SK-N-SH (cell line): ENCODE measurements at regions not wholly inside any gene's neighbourhood (a gene's known extent, or its start where the extent isn't known, plus 50 kb on each side); places are given as distances from the start of the nearest gene placed in this dataset.

ENCODE experiments used
- CHD2 ChIP-seq: fragments of 150-350 bp; IDR thresholded peaks from 2 replicates; pipeline ENCODE4 v1.6.1; 2018; ENCODE audit warnings: low read length; ENCODE audit not compliant: partially characterized antibody
- CTCF ChIP-seq: fragments of 200-600 bp; sonication (generic); IDR thresholded peaks from 2 replicates; pipeline ENCODE4 v1.6.1; 2017; ENCODE audit warnings: antibody characterized with exemption, mild to moderate bottlenecking, moderate library complexity
- EP300 ChIP-seq, 2 experiments: IDR thresholded peaks; 2 replicates each; pipeline versions ENCODE4 v1.4.0 to v1.6.1; 2012; ENCODE audit warnings: borderline replicate concordance in 1 of 2, low read depth in 1 of 2, low read length in 1 of 2
- EZH2phosphoT487 ChIP-seq: fragments of 200-600 bp; sonication (generic); IDR thresholded peaks from 2 replicates; pipeline ENCODE4 v1.6.1; 2017; ENCODE audit warnings: low read depth, mixed run types, mild to moderate bottlenecking, antibody characterized with exemption, moderate library complexity, borderline replicate concordance
- JUND ChIP-seq: IDR thresholded peaks from 2 replicates; pipeline ENCODE4 v1.4.0; 2012
- POLR2AphosphoS5 ChIP-seq: IDR thresholded peaks from 2 replicates; pipeline ENCODE4 v1.6.1; 2012; ENCODE audit warnings: low read depth, low read length
- RAD21 ChIP-seq: IDR thresholded peaks from 2 replicates; pipeline ENCODE4 v1.6.1; 2012; ENCODE audit warnings: mild to moderate bottlenecking, low read length
- RFX5 ChIP-seq: IDR thresholded peaks from 2 replicates; pipeline ENCODE4 v1.6.1; 2012; ENCODE audit warnings: mild to moderate bottlenecking, improper control_type of control experiment, low read length
- SIN3A ChIP-seq: IDR thresholded peaks from 2 replicates; pipeline ENCODE4 v1.6.1; 2012; ENCODE audit warnings: low read depth, mild to moderate bottlenecking, low read length, moderate library complexity, borderline replicate concordance
- TCF12 ChIP-seq: IDR thresholded peaks from 2 replicates; pipeline ENCODE4 v1.4.0; 2012
- USF2 ChIP-seq: fragments of 150-350 bp; IDR thresholded peaks from 2 replicates; pipeline ENCODE4 v1.6.1; 2017; ENCODE audit warnings: antibody characterized with exemption, low read length, low read depth, borderline replicate concordance
- YY1 ChIP-seq: IDR thresholded peaks from 2 replicates; pipeline ENCODE4 v1.4.0; 2012; ENCODE audit warnings: low read depth, mild to moderate bottlenecking
- TF ChIP-seq, protein P1 (sequence below): fragments of 150-350 bp; IDR thresholded peaks from 2 replicates; pipeline ENCODE4 v1.6.1; 2016; ENCODE audit warnings: mild to moderate bottlenecking, low read depth, low read length

GRCh38 chr20:19961293-19961692 is 55.9 kb upstream of the NAA20 start:
- no peak for TF ChIP-seq CTCF
- no peak for TF ChIP-seq POLR2AphosphoS5
- no peak for TF ChIP-seq EZH2phosphoT487
- TF ChIP-seq RAD21: no peak
- TF ChIP-seq, protein P1, sequence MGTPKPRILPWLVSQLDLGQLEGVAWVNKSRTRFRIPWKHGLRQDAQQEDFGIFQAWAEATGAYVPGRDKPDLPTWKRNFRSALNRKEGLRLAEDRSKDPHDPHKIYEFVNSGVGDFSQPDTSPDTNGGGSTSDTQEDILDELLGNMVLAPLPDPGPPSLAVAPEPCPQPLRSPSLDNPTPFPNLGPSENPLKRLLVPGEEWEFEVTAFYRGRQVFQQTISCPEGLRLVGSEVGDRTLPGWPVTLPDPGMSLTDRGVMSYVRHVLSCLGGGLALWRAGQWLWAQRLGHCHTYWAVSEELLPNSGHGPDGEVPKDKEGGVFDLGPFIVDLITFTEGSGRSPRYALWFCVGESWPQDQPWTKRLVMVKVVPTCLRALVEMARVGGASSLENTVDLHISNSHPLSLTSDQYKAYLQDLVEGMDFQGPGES: no peak
- TF ChIP-seq SIN3A: no peak
- no peak for TF ChIP-seq TCF12
- no peak for TF ChIP-seq USF2
- TF ChIP-seq JUND: no peak
- no peak for TF ChIP-seq CHD2
- no peak for TF ChIP-seq YY1
- TF ChIP-seq RFX5: no peak
- no peak for TF ChIP-seq EP300 (IDR thresholded peaks at IDR 0.05; ENCODE audit: borderline replicate concordance in 1 of 2, low read depth in 1 of 2, low read length in 1 of 2)
